ENCODE measurements at regions not wholly inside any gene's neighbourhood (a gene's known extent, or its start where the extent isn't known, plus 50 kb on each side); places are given as distances from the start of the nearest gene placed in this dataset.

- TF ChIP-seq CTCF (IDR thresholded peaks at IDR 0.05; ENCODE audit: low read length): no peak
- no peak for TF ChIP-seq EZH2phosphoT487 (IDR thresholded peaks at IDR 0.05; ENCODE audit: low read length)
Observed at GRCh38 chr20:41923624-41924023, 305.4 kb upstream of the CHD6 start.
